22Rv1 (cell line): ENCODE measurements at regions not wholly inside any gene's neighbourhood (a gene's known extent, or its start where the extent isn't known, plus 50 kb on each side); places are given as distances from the start of the nearest gene placed in this dataset.

ENCODE experiments used
- H3K27ac ChIP-seq: fragments of 450-650 bp; 2 replicates; pipeline ENCODE4 v1.5.1; 2017
- ZFX ChIP-seq: fragments of 450-650 bp; IDR thresholded peaks from 2 replicates; pipeline ENCODE4 v1.6.1; 2017; ENCODE audit warnings: antibody characterized with exemption, borderline replicate concordance
- TF ChIP-seq, protein P1 (sequence below): fragments of 450-650 bp; IDR thresholded peaks from 2 replicates; pipeline ENCODE4 v1.5.1; 2017; ENCODE audit warnings: mild to moderate bottlenecking

DNA sequence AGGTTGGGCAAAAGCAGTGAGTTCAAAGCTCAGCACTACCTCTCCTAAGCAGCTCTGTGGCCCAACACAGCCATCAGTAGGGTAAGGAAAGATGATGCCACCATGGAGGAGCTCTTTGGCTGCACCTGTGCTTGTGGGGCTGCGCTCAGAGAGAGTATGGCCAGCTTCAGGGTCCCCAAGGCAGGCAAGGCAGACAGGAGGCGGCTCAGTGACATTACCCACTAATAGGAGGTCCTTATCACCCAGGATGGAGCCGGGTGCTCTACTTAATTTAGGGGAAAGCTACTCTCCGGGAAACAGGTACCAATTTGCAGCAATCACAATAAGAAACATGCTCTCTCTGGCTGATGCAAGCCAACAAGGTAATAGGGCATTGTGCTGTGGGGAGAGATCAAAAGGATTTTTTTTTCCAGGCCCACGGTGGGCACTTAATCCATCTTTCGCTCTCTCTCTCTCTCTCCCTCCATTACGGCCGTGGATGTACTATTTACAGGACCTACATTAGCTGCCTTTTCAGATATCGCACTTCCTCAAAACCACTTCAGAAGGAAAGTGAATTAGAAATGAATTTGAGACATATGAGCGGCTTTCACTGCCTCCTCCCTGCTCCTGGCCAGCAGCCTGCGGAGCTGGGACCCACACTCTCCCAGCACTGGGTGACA is 446.3 kb downstream of the SOX6 start:
- H3K27ac ChIP-seq: no peak overlapping the region
- TF ChIP-seq, protein P1, sequence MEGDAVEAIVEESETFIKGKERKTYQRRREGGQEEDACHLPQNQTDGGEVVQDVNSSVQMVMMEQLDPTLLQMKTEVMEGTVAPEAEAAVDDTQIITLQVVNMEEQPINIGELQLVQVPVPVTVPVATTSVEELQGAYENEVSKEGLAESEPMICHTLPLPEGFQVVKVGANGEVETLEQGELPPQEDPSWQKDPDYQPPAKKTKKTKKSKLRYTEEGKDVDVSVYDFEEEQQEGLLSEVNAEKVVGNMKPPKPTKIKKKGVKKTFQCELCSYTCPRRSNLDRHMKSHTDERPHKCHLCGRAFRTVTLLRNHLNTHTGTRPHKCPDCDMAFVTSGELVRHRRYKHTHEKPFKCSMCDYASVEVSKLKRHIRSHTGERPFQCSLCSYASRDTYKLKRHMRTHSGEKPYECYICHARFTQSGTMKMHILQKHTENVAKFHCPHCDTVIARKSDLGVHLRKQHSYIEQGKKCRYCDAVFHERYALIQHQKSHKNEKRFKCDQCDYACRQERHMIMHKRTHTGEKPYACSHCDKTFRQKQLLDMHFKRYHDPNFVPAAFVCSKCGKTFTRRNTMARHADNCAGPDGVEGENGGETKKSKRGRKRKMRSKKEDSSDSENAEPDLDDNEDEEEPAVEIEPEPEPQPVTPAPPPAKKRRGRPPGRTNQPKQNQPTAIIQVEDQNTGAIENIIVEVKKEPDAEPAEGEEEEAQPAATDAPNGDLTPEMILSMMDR: no peak
- no peak for TF ChIP-seq ZFX

DNA sequence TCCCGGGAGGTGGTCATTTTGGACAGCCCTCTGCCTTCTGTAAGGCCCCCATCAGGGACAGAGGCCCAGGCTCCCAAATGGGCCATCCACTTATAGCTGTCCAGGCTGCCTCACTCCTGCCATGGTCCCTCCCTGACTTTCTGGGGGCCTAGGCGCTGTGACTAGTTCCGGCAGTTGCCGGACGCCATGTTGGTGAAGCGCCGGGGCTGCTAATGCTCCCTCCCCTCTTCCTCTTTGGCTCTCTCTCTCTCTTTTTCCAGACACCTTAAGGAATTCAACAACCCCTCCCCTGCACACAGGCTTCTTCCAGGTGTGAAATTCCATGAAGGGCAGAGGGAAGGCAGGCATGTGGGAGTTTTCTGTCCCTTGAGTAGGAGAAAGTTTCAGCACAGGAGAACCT is 445.6 kb downstream of the SOX6 start:
- no peak overlapping the region for H3K27ac ChIP-seq

DNA sequence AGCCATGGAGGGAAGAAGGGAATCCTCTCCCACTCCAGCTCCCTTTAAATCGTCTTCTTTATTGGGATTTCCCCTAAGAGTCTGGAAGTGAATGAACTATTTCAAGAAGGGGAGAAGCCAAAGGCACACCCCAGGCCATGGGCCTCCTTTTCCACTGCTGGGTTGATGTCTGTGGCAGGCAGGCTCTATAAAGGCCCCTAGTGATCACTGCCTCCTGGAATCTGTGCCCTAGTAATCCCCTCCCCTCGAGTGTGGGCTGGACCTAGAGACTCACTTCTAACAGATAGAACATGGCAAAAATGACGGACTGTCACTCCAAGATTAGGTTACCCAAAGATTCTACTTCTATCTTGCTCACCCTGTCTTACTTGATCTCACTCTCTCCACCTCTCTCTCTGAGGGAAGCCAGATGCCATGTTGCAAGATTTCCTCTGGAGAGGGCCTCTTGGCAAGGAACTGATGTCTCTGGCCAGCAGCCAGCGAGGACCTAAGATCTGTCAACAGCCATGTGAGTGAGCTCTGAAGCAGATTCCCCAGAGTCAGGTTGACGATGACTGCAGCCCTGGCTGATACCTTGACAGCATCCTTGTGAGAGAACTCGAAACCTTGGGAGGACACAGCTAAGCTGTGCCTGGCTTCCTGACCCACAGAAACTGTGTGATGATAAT is 444.8 kb downstream of the SOX6 start:
- no peak overlapping the region for H3K27ac ChIP-seq
- TF ChIP-seq ZFX: no peak
- TF ChIP-seq, protein P1: no peak

More for the DNA sequence above, 445.6 kb downstream of the SOX6 start:
- no peak for TF ChIP-seq ZFX
- TF ChIP-seq, protein P1: no peak

DNA sequence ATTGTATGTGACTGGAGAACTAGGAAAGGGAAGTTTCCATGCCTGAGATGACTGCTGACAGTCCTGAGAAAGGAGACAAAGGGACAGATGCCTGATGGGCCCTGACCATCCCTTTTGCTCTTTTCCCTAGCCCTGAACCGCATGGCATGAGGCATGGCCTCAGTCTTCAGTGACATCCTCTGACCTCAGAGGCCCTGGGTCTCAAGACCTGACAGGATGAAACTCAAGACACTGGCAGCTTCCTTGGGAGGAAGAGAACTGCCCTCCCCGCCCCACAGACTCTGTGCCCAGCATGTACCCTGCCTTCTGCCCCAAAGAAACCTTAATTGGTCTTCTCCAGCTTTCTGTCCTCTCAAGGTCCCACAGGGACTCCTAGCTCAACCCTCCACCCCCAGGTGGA is 444.1 kb downstream of the SOX6 start:
- H3K27ac ChIP-seq: no peak overlapping the region
- TF ChIP-seq ZFX: no peak

DNA sequence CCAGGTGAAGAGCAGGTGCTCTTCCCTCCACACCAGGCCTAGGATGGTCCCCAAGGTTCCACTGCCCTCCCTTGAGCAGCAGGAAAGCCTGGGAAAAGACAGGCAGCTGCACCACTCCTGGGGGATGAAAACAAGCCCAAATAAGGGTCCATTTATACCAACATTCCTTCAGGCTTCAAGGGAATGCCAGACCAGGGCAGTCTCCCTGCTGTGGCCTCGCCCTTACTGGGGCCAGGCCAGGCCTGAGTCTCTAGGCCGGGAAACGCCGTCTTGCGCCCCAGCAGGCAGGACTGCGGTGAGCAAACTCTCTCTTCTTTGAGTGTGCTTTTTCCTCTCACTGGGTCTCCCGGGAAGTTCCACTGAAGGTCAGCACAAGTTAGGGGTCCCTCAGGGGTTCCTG is 443.5 kb downstream of the SOX6 start:
- no peak for TF ChIP-seq ZFX
- TF ChIP-seq, protein P1: no peak
- H3K27ac ChIP-seq: no peak overlapping the region

DNA sequence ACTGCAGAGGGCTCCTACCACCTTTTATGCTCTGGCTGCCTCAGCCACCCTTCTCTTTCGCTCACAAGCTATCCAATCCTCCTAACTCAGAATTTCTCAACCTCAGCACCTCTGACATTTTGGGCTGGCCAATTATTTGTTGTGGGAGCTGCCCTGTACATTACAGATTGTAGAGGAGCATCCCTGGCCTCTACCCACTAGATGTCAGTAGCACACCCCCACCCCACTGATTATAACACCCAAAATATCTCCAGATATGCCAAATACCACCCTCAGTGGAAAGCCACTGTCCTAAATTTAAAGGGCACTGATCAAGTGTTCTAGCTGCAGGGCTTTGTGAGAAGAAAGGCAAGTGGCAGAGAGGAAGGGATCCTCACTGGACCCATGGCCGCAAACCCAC is 443.1 kb downstream of the SOX6 start:
- TF ChIP-seq, protein P1: no peak
- no peak for TF ChIP-seq ZFX

More for the DNA sequence above, 443.1 kb downstream of the SOX6 start:
- H3K27ac ChIP-seq: no peak overlapping the region
